Thyroid gland (tissue), 4 donors: ENCODE measurements at regions not wholly inside any gene's neighbourhood (a gene's known extent, or its start where the extent isn't known, plus 50 kb on each side); places are given as distances from the start of the nearest gene placed in this dataset.
"Not testable (repeated sequence)": the region's sequence is repeated elsewhere in the genome, so short reads cannot be mapped to it uniquely, and the experiment has no call there.

Experiments used
- CTCF ChIP-seq, 6 experiments: fragments of 200-600 bp in 3 of 6; fragments of 450-650 bp in 3 of 6; sonication (generic) in 3 of 6; IDR thresholded peaks; one replicate each; pipeline ENCODE4 v1.5.1; 2016 to 2019; ENCODE audit warnings: antibody characterized with exemption in 6 of 6, mild to moderate bottlenecking in 2 of 6, inconsistent platforms in 1 of 6, moderate library complexity in 1 of 6
- POLR2A ChIP-seq, 2 donors: fragments of 450-650 bp; IDR thresholded peaks; one replicate each; pipeline ENCODE4 v1.6.1; 2017; ENCODE audit warnings: antibody characterized with exemption in 2 of 2, mild to moderate bottlenecking in 2 of 2, moderate library complexity in 1 of 2

- not testable (repeated sequence) for TF ChIP-seq CTCF, POLR2A (IDR thresholded peaks at IDR 0.05)
These were observed 2819.7 kb downstream of the RPIA start for GRCh38 chr2:91511166-91511565.
